ENCODE measurements at regions not wholly inside any gene's neighbourhood (a gene's known extent, or its start where the extent isn't known, plus 50 kb on each side); places are given as distances from the start of the nearest gene placed in this dataset.

GRCh38 chr2:57443973-57444521 lies 602.6 kb upstream of the VRK2 start:
- TF ChIP-seq EP300 (IDR thresholded peaks at IDR 0.05) (no peak), POLR2AphosphoS5 (IDR thresholded peaks at IDR 0.05) (no peak), POLR2A (IDR thresholded peaks at IDR 0.05) (no peak)
- TF ChIP-seq, protein P1, sequence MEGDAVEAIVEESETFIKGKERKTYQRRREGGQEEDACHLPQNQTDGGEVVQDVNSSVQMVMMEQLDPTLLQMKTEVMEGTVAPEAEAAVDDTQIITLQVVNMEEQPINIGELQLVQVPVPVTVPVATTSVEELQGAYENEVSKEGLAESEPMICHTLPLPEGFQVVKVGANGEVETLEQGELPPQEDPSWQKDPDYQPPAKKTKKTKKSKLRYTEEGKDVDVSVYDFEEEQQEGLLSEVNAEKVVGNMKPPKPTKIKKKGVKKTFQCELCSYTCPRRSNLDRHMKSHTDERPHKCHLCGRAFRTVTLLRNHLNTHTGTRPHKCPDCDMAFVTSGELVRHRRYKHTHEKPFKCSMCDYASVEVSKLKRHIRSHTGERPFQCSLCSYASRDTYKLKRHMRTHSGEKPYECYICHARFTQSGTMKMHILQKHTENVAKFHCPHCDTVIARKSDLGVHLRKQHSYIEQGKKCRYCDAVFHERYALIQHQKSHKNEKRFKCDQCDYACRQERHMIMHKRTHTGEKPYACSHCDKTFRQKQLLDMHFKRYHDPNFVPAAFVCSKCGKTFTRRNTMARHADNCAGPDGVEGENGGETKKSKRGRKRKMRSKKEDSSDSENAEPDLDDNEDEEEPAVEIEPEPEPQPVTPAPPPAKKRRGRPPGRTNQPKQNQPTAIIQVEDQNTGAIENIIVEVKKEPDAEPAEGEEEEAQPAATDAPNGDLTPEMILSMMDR (IDR thresholded peaks at IDR 0.05), result no peak
